ENCODE measurements at regions not wholly inside any gene's neighbourhood (a gene's known extent, or its start where the extent isn't known, plus 50 kb on each side); places are given as distances from the start of the nearest gene placed in this dataset.

- Histone ChIP-seq H3K27me3 (ENCODE audit: insufficient read depth, low read depth, low read length) (no peaks in the 10 kb centered on the region), H3K9me2 (ENCODE audit: insufficient read depth, low read length) (no peaks in the 10 kb centered on the region), H2AFZ (ENCODE audit: low read depth, low read length) (no peak overlapping the region), H3K9ac (ENCODE audit: low read length) (no peak overlapping the region), H3K9me3 (ENCODE audit: low read length) (no peaks in the 10 kb centered on the region), H3K4me3 (ENCODE audit: low read length) (no peak overlapping the region), H3K4me2 (ENCODE audit: low read length) (no peak overlapping the region), H3K36me3 (ENCODE audit: insufficient read depth, low read length) (no peaks in the 10 kb centered on the region), H3K27ac (ENCODE audit: low read length) (no peak overlapping the region), H3K79me2 (replicated peaks; ENCODE audit: insufficient read depth, low read length) (no peaks in the 10 kb centered on the region), H3F3A (ENCODE audit: insufficient read depth, low read length, poor library complexity, severe bottlenecking) (no peaks in the 10 kb centered on the region), H4K20me1 (ENCODE audit: insufficient read depth) (no peaks in the 10 kb centered on the region)
- TF ChIP-seq EP300 (conservative IDR thresholded peaks at IDR 0.05; ENCODE audit: poor library complexity, severe bottlenecking), result peak; percentile 36
- TF ChIP-seq EZH2 (IDR thresholded peaks at IDR 0.05; ENCODE audit: borderline replicate concordance, insufficient read depth, low read length, poor library complexity, severe bottlenecking), result no peak
- no peak for TF ChIP-seq REST (IDR thresholded peaks at IDR 0.05; ENCODE audit: borderline replicate concordance)
Measured at GRCh38 chr5:164561933-164562872, 1056.8 kb downstream of the MAT2B start.

DNA sequence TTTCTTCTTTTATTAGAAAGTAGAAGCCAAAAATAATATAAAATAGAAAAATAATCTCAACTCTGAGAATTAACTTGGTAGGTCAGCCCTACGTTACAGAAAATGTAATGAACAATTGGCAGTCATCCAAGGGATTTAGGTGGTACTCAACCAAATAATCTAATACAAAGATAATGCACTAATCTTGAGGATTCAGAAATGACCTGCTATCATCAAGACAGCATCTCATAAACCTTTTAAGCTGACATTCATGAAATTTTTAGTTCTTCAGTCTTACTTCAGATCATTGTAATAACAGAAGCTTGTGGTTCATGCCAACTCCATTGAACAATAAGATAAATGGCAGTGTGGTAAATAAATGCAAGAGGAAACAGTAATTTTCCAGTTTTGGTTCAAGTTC, 1058.0 kb downstream of the MAT2B start:
- Histone ChIP-seq H2AFZ (ENCODE audit: low read depth, low read length) (no peak overlapping the region), H3K36me3 (ENCODE audit: insufficient read depth, low read length) (no peaks in the 10 kb centered on the region), H3K27me3 (ENCODE audit: insufficient read depth, low read depth, low read length) (no peaks in the 10 kb centered on the region), H3K27ac (ENCODE audit: low read length) (no peak overlapping the region), H3K9me2 (ENCODE audit: insufficient read depth, low read length) (no peaks in the 10 kb centered on the region), H4K20me1 (ENCODE audit: insufficient read depth) (no peaks in the 10 kb centered on the region), H3F3A (ENCODE audit: insufficient read depth, low read length, poor library complexity, severe bottlenecking) (no peaks in the 10 kb centered on the region), H3K9me3 (ENCODE audit: low read length) (no peaks in the 10 kb centered on the region), H3K4me2 (ENCODE audit: low read length) (no peak overlapping the region), H3K79me2 (replicated peaks; ENCODE audit: insufficient read depth, low read length) (no peaks in the 10 kb centered on the region), H3K4me3 (ENCODE audit: low read length) (no peak overlapping the region), H3K9ac (ENCODE audit: low read length) (no peak overlapping the region)
- TF ChIP-seq EP300 (conservative IDR thresholded peaks at IDR 0.05; ENCODE audit: poor library complexity, severe bottlenecking) (no peak), SMC3 (conservative IDR thresholded peaks at IDR 0.05; ENCODE audit: poor library complexity) (no peak), POLR2AphosphoS5 (IDR thresholded peaks at IDR 0.05) (no peak), MXI1 (conservative IDR thresholded peaks at IDR 0.05; ENCODE audit: poor library complexity, severe bottlenecking) (no peak), EZH2 (IDR thresholded peaks at IDR 0.05; ENCODE audit: borderline replicate concordance, insufficient read depth, low read length, poor library complexity, severe bottlenecking) (no peak), RAD21 (conservative IDR thresholded peaks at IDR 0.05) (no peak), REST (IDR thresholded peaks at IDR 0.05; ENCODE audit: borderline replicate concordance) (no peak), TAF1 (IDR thresholded peaks at IDR 0.05; ENCODE audit: low read depth) (no peak)
